NK-92 treated with Interleukin-12 subunit alpha and Interleukin-12 subunit beta, amount 100 ng/mL, for 24 hours (cell line): ENCODE measurements at regions not wholly inside any gene's neighbourhood (a gene's known extent, or its start where the extent isn't known, plus 50 kb on each side); places are given as distances from the start of the nearest gene placed in this dataset.
A peak's percentile ranks its signal among the peaks of the same experiment; 100 is the strongest.
"Not testable (repeated sequence)": the region's sequence is repeated elsewhere in the genome, so short reads cannot be mapped to it uniquely, and the experiment has no call there.

Experiments used
- DNase-seq: peaks from one replicate; lab custom pipeline; 2025; lab: John Stamatoyannopoulos, UW

DNA sequence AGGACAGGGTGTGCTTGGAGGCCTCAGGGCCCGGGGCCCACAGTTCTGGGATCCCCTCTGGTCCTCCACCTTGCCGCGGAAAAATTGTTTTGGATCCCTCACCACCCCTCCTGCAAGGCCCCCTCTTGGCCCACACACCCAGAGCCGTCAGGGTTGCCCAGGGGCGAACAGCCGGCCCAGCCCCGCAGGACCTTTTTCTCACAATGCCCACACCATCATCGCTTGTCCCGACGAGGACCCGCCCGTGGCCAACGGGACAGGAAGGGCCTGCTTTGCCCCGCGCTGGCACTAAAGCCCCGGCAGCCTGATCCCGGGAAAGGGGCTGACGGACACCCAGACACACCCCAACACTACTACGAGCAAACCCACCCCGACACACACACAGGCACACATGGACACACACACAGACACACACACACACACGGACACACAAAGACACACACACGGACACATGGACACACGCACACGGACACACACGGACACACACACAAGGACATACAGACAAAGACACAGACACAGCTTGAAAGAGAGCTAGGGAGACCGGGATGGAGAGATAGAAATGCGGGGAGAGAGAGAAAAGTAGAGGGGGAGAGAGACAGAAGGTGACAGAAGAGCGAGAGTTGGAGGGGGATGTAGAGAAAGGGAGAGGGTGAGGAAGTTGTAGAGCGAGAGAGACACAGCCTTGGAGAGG is 1493.5 kb upstream of the DEFB115 start:
- DNase-seq, result no peak

GRCh38 chr20:29764922-29765610 is 1492.4 kb upstream of the DEFB115 start:
- not testable (repeated sequence) for DNase-seq

DNA sequence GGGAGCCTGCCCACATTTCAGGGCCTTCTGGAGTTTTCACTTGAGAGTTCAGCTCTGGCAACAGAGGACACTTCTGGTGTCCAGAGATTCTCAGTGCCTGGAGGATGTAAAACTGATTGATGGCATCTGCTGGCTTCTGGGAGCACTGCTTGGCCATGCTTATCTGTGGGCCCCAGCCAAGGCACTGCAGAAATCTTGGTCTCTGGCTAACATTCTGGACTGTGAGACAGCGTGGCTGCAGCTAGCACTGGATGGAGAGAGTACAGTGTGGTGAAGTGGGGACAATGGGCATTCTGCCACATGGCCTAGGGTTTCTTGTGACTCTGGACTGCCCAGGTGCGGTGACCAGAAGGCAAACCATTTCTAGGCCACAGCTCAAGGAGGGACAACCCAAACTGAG is 1479.4 kb upstream of the DEFB115 start:
- DNase-seq, result not testable (repeated sequence)

DNA sequence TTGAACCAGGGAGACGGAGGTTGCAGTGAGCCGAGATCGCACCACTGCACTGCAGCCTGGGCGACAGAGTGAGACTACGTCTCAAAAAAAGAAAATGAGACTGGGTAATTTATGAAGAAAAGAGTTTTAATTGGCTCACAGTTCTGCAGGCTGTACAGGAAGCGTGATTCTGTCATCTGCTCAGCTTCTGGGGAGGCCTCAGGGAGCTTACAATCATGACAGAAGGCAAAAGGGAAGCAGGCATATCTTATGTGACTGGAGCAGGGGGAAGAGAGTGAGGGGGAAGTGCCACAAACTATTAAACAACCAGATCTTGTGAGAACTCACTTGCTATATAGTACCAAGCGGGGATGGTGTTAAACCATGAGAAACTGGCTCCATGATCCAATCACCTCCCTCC is 1476.2 kb upstream of the DEFB115 start:
- not testable (repeated sequence) for DNase-seq

DNA sequence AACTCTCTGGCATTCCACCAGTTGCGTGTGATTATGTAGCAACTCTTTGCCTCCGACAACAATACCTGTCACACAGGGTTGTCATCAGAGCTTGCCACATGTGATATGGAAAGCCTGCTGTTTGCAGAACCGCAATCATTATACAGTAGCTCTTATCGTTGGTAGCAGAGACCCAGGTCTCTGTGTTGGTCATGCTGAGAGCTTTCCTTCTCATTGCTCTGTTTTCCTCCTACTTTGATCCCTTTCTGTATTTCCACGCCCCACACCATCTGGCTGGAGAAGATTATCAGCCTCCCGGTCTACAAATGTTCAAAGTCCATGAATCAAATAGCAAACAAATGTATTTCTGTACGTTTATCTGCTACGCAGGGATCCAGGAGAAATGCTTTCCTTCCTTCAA is 1475.6 kb upstream of the DEFB115 start:
- DNase-seq, result not testable (repeated sequence)

- not testable (repeated sequence) for DNase-seq
Measured at GRCh38 chr20:29787456-29787855, 1470.0 kb upstream of the DEFB115 start.

DNA sequence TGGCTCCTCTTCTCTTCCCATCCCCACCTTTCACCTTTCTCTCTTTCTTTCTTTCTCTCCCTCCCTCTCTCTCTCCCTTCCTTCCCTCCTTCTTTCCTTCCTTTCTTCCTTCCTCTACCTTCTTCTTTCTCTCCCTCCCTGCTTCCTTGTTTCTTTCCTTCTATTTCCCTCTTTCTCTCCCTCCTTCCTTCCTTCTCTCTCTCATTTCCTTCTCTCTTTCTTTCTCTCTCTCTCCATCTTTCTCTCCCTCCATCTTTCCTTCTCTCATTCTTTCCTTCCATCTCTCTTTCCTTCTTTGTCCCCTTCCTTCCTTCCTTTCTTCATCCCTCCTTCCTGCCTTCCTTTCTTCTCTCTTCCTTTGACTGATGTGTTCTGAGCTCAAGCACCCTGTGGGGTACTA is 1467.0 kb upstream of the DEFB115 start:
- DNase-seq, result no peak

DNA sequence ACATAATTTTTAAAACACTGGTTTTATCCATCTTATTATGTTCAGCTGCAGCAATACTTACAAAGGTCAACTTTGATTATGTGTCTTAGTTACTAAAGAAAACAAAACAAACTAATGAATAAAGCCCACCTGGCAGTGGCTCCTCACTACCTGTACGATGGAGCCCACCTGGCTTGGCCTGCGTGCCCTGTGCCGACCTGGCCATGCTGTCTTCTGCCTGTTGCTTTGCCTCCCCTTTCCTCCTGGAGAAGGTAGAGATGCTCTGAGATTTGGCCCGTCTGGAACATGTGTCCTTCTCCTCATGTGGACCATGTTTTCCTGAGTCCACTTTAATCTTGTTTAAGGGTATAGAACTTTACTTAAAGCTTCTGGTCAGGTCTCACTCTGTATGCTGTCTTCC is 1426.0 kb upstream of the DEFB115 start:
- DNase-seq, result not testable (repeated sequence)

GRCh38 chr20:29868014-29868413 is 1389.5 kb upstream of the DEFB115 start:
- not testable (repeated sequence) for DNase-seq

- not testable (repeated sequence) for DNase-seq
Measured at GRCh38 chr20:29868688-29869087, 1388.8 kb upstream of the DEFB115 start.

GRCh38 chr20:29871816-29872215 is 1385.6 kb upstream of the DEFB115 start:
- DNase-seq, result not testable (repeated sequence)

- peak; percentile 22 for DNase-seq
Measured at GRCh38 chr20:29873946-29874345, 1383.5 kb upstream of the DEFB115 start.

GRCh38 chr20:29874476-29875202 is 1382.8 kb upstream of the DEFB115 start:
- DNase-seq, result no peak

DNA sequence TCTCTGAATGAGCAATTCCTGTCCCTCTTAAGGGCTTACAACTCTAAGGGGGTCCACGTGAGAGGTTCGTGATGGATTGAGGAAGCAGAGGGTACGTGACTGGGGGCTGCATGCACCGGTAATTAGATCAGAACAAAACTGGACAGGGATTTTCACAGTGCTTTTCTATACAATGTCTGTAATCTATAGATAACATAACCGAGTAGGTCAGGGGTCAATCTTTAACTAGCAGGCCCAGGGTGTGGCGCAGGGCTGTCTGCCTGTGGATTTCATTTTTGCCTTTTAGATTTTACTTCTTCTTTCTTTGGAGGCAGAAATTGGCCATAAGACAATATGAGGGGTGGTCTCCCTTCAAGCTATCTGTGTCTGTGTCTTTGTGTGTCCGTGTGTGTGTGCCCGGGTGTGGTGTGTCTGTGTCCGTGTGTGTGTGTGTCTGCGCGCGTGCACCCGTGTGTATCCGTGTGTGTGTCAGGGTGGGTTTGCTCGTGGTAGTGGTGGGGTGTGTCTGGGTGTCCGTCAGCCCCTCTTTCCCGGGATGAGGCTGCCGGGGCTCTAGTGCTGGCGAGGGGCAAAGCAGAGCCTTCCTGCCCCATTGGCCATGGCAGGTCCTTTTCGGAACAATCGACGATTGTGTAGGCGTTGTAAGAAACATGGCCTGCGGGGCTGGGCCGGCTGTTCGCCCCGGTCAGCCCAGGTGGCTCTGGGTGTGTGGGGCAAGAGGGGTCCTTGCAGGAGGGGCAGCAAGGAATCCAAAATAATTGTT is 1382.0 kb upstream of the DEFB115 start:
- DNase-seq, result not testable (repeated sequence)

GRCh38 chr20:29876084-29876910 is 1381.2 kb upstream of the DEFB115 start:
- DNase-seq, result not testable (repeated sequence)

DNA sequence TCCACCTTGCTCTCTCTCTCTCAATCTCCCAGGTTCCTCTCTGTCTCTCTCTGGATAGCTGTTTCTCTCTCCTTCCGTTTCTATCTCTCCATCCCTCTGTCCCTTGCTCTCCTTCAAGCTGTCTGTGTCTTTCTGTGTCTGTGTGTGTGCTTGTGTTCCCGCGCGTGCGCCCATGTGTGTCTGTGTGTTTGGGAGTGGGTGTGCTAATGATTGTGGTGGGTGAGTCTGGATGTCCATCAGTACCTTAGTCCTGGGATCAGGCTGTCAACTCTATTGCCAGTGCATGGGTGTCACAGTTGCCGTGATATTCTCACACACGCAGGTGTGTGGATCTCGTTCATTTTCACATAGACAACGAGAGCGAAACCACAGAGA is 1380.6 kb upstream of the DEFB115 start:
- DNase-seq, result no peak

DNA sequence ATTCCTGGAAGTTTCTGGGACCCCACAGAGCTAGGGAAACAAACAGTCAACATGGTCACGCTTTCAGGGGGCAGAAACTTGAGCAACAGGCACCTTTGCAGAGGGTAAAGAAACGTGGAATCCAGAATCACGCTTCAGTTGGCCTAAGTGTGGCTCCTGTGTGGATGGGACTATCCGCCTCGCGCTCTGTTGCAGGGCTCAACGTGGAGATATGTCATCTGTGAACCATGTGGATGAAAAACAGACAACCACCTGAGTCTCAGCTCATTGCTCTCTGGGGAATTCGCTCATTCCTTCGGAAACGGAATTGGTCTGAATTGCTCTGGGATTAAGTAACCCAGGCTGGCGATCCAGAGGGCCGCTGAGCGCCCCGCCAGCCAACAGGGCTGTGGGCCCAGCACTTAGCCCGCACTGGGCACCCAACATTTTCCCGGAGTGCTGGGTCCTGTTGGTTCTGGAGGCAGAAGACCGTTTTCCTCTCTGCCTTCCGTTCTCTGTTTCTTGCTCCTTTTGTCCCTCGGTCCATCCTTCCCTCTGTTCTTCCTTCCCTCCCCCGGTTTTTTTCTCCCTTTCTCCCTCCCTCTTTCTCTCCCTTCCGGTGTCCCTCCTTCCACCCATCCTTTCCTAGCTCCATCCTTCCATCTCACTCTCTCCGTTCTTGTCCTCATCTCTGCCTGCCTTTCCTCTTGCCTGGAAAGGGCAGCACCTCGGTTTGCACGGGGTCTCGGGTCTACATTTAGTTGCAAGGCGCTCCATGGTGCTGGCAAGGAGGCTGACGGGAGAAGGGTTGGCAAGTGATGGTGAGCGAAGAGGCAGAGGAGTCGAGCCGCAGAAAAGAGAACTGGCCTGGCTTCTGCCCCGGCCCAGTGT is 1379.8 kb upstream of the DEFB115 start:
- not testable (repeated sequence) for DNase-seq

DNA sequence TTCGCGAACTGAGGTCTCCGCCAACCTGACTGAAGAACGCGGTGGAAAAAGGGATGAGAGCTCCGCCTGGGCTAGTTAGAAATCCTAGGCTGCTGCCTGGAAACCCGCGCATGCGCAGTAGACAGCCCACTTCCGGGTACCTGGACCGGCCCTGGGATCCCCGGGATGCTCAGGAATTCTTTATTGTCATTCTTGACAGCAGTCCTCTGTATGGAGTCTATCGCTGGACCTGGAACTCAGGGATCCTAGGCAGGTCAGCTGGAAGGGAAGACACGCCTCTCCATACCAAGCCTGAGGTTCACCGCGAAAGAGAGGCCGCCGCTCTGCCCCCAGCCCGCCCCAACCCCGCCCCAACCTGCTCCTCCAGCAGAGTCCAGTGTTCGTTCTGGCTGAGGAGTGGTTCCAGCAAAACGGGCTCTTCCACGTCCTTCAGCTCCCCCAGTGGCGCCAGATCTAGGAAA is 1379.2 kb upstream of the DEFB115 start:
- DNase-seq, result no peak

DNA sequence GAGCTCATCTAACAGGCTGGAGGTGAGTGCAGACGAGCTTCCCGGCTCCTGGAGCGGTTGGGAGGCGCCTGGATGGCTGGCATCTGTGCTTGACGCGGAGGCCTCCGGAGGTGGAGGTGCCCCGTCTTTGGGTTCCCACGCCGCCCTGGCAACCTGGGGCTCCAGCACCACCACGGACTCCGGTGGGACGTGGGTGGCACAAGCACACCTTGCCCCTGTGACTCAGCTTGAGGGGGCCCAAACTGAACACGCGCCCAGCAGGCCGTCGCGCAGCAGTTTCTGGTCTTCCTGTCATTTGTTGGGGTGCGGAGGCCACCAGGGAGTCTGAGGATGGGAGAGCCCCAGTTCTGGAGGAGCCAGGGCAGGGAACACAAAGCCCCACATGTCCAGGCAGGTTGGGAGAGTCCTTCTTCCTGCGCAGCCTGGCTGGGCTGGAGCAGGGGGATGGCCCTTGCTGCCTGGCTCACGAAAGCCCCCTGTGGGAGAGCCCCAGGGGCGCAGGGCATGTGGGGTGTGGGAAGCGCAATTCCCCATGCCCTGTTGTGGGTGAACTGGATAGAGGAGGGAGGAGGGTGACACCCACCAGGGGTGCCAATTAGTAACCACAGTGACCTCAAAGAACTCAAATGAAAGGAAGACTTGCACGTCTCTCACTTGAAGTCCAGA is 1378.6 kb upstream of the DEFB115 start:
- DNase-seq, result peak; percentile 50

DNA sequence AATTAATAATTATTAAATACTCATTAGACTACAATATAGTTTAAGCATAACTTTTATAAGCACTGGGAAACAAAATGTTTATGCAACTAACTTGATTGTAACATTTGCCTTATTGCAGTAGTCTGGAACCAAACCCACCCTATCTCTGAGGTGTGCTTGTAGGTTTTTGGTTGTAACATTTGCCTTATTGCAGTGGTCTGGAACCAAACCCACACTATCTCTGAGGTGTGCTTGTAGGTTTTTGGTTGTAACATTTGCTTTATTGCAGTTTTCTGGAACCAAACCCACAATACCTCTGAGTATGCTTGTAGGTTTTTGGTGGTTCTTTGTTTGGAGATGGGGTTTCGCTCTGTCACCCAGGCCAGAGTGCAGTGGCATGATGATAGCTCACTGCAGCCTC is 1376.4 kb upstream of the DEFB115 start:
- DNase-seq, result not testable (repeated sequence)
